ENCODE measurements at regions not wholly inside any gene's neighbourhood (a gene's known extent, or its start where the extent isn't known, plus 50 kb on each side); places are given as distances from the start of the nearest gene placed in this dataset.

GRCh38 chr12:67509666-67510386 is 138.7 kb upstream of the DYRK2 start:
- no peak for TF ChIP-seq POLR2AphosphoS5 (IDR thresholded peaks at IDR 0.05; ENCODE audit: borderline replicate concordance, low read depth, low read length)
- no peak for TF ChIP-seq EZH2 (IDR thresholded peaks at IDR 0.05)

Measured in SK-N-MC (cell line).